ENCODE measurements at regions not wholly inside any gene's neighbourhood (a gene's known extent, or its start where the extent isn't known, plus 50 kb on each side); places are given as distances from the start of the nearest gene placed in this dataset.
"Not testable (repeated sequence)": the region's sequence is repeated elsewhere in the genome, so short reads cannot be mapped to it uniquely, and the experiment has no call there.

GRCh38 chr2:47295131-47295980 is 73.8 kb upstream of the EPCAM start:
- Histone ChIP-seq H3K36me3 (no peaks in the 10 kb centered on the region), H3K4me3 (no peak overlapping the region), H3K27me3 (ENCODE audit: low read depth) (no peaks in the 10 kb centered on the region), H3K4me1 (peaks cover 7% of the 10 kb centered on the region), H3K27ac (peak overlapping the region; percentile 21), H3K9me3 (no peaks in the 10 kb centered on the region)
- no peak for ATAC-seq
- intact Hi-C loops (cut with DNase I) = no loop called here
- no peak for TF ChIP-seq CTCF (IDR thresholded peaks at IDR 0.05)
- DNase-seq = no peak

GRCh38 chr2:47293976-47294375 is 75.1 kb upstream of the EPCAM start:
- ATAC-seq (peak; percentile 66 to 72), DNase-seq (peak; percentile 67)
- intact Hi-C loops (cut with DNase I) = no loop called here
- no peaks in the 10 kb centered on the region for H3K36me3 ChIP-seq
- no peak overlapping the region for H3K4me3 ChIP-seq
- no peaks in the 10 kb centered on the region for H3K27me3 ChIP-seq (ENCODE audit: low read depth)
- H3K9me3 ChIP-seq = no peaks in the 10 kb centered on the region
- TF ChIP-seq CTCF (IDR thresholded peaks at IDR 0.05) = no peak
- H3K27ac ChIP-seq = no peak overlapping the region
- no peaks in the 10 kb centered on the region for H3K4me1 ChIP-seq

GRCh38 chr2:47288864-47289263 is 80.2 kb upstream of the EPCAM start:
- no peak for DNase-seq
- no peak overlapping the region for H3K27ac ChIP-seq
- no peak overlapping the region for H3K4me3 ChIP-seq
- H3K9me3 ChIP-seq = no peaks in the 10 kb centered on the region
- peak in 1 of 2 donors; percentile 46 for ATAC-seq
- intact Hi-C loops (cut with DNase I) = no loop called here
- no peak for TF ChIP-seq CTCF (IDR thresholded peaks at IDR 0.05)
- H3K36me3 ChIP-seq = no peaks in the 10 kb centered on the region
- H3K27me3 ChIP-seq (ENCODE audit: low read depth) = no peaks in the 10 kb centered on the region
- H3K4me1 ChIP-seq = no peaks in the 10 kb centered on the region

GRCh38 chr2:47283659-47284058 is 85.5 kb upstream of the EPCAM start:
- Histone ChIP-seq H3K9me3 (no peaks in the 10 kb centered on the region), H3K4me1 (no peaks in the 10 kb centered on the region), H3K36me3 (no peaks in the 10 kb centered on the region), H3K4me3 (no peak overlapping the region), H3K27ac (no peak overlapping the region), H3K27me3 (ENCODE audit: low read depth) (no peaks in the 10 kb centered on the region)
- intact Hi-C loops (cut with DNase I) = no loop called here
- peak in 1 of 2 donors; percentile 29 for ATAC-seq
- no peak for TF ChIP-seq CTCF (IDR thresholded peaks at IDR 0.05)
- DNase-seq = no peak

GRCh38 chr2:47282621-47283272 is 86.4 kb upstream of the EPCAM start:
- Histone ChIP-seq H3K4me3 (no peak overlapping the region), H3K27ac (no peak overlapping the region), H3K9me3 (no peaks in the 10 kb centered on the region), H3K27me3 (ENCODE audit: low read depth) (no peaks in the 10 kb centered on the region), H3K4me1 (no peaks in the 10 kb centered on the region), H3K36me3 (no peaks in the 10 kb centered on the region)
- intact Hi-C loops (cut with DNase I) = no loop called here
- DNase-seq (no peak), ATAC-seq (no peak)
- no peak for TF ChIP-seq CTCF (IDR thresholded peaks at IDR 0.05)

GRCh38 chr2:47279525-47279924 is 89.6 kb upstream of the EPCAM start:
- not testable (repeated sequence) for ATAC-seq

More at GRCh38 chr2:47279525-47279924, 89.6 kb upstream of the EPCAM start:
- H3K4me3 ChIP-seq; H3K4me1 ChIP-seq; H3K27ac ChIP-seq; DNase-seq; H3K9me3 ChIP-seq; intact Hi-C loops (cut with DNase I); H3K36me3 ChIP-seq; H3K27me3 ChIP-seq (ENCODE audit: low read depth): not testable (repeated sequence)

Data from lower lobe of right lung (tissue), 2 donors.